ENCODE measurements at regions not wholly inside any gene's neighbourhood (a gene's known extent, or its start where the extent isn't known, plus 50 kb on each side); places are given as distances from the start of the nearest gene placed in this dataset.

DNA sequence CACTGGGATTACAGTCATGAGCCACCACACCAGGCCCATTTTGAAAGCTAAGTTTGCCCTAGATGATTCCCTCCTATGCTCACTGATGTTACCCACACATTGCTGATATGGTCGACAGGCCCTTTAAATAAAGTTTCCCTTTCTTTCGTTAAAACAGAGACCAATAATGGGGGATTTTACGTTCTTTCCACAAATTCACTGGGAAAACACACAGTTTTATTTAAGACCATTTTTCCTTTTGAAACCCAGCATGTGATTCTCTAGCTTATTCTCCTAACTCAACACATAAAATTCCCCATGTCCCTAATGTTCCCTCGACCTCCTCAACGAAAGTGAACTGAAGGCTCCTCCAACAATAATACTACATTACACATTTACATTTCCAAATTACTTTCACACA, 223.2 kb downstream of the ANAPC1 start:
- H3K27ac ChIP-seq (ENCODE audit: low read length): peak overlapping the region; percentile 68; the same call in 1 of the 2 replicates
- intact Hi-C loops (cut with micrococcal nuclease; ENCODE audit: unreplicated experiment): no loop called here
- CTCF ChIA-PET: no interaction called here

DNA sequence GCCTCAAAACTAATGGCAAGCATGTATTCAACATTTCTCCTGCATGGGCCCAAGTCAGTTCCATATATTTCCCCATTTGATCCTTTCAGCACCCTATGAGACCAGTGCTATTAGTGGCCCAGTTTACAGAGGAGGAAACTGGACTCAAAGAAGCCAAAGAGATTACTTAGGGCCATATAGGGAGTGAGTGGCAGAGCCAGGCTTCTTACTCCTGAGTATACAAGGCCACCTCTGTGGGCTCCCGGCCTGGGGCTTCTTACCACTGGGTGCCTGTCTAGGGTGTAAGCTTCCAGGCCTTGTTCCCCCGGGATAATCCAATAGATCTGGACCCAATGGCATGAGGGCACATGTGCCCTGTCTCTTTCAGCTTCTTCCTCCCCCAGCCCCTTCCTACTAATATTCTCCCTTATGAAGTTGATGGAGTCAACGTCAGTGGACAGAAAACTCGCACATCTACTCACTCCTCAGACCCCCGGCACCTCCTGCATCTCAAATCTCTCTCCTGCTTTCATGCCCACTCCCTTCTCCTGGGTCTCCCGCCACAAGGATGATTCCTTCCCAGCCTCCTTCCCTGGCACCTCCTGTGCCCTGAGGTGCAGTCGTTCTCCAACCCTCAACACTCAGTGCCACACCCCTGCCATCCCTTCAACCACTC, 222.6 kb downstream of the ANAPC1 start:
- Histone ChIP-seq H3K4me1 (ENCODE audit: control insufficient read depth, insufficient read depth, low read length) (peaks cover 22% of the 10 kb centered on the region), H3K9me3 (ENCODE audit: control insufficient read depth, insufficient read depth, low read depth, low read length) (no peaks in the 10 kb centered on the region), H3K27me3 (ENCODE audit: control insufficient read depth, insufficient read depth, low read length) (no peaks in the 10 kb centered on the region), H3K36me3 (ENCODE audit: control insufficient read depth, insufficient read depth, low read length) (no peaks in the 10 kb centered on the region), H3K4me3 (ENCODE audit: low read depth in 2 of 2, low read length in 2 of 2) (no peak overlapping the region), H3K27ac (ENCODE audit: low read length) (peak overlapping the region; percentile 68; the same call in 1 of the 2 replicates)
- CTCF ChIA-PET: no interaction called here
- BruUV-seq (replicated peaks): no TSS peak
- intact Hi-C loops (cut with micrococcal nuclease; ENCODE audit: unreplicated experiment) (no loop called here), in situ Hi-C loops (cut with HindIII; ENCODE audit: low pct_unique_long_range_greater_than_20kb, low sequenced_read_pairs) (no loop called here)
- POLR2A ChIA-PET: no interaction called here
- TF ChIP-seq TCF7L2 (IDR thresholded peaks at IDR 0.05; ENCODE audit: low read depth, low read length): no peak
- TF ChIP-seq SIN3A (IDR thresholded peaks at IDR 0.05; ENCODE audit: borderline replicate concordance, insufficient read depth, low read depth, low read length): no peak
- TF ChIP-seq, protein P1, sequence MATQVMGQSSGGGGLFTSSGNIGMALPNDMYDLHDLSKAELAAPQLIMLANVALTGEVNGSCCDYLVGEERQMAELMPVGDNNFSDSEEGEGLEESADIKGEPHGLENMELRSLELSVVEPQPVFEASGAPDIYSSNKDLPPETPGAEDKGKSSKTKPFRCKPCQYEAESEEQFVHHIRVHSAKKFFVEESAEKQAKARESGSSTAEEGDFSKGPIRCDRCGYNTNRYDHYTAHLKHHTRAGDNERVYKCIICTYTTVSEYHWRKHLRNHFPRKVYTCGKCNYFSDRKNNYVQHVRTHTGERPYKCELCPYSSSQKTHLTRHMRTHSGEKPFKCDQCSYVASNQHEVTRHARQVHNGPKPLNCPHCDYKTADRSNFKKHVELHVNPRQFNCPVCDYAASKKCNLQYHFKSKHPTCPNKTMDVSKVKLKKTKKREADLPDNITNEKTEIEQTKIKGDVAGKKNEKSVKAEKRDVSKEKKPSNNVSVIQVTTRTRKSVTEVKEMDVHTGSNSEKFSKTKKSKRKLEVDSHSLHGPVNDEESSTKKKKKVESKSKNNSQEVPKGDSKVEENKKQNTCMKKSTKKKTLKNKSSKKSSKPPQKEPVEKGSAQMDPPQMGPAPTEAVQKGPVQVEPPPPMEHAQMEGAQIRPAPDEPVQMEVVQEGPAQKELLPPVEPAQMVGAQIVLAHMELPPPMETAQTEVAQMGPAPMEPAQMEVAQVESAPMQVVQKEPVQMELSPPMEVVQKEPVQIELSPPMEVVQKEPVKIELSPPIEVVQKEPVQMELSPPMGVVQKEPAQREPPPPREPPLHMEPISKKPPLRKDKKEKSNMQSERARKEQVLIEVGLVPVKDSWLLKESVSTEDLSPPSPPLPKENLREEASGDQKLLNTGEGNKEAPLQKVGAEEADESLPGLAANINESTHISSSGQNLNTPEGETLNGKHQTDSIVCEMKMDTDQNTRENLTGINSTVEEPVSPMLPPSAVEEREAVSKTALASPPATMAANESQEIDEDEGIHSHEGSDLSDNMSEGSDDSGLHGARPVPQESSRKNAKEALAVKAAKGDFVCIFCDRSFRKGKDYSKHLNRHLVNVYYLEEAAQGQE (IDR thresholded peaks at IDR 0.05; ENCODE audit: insufficient read depth in 1 of 2, low read depth in 2 of 2, low read length in 1 of 2): no peak
- TF ChIP-seq, protein P2, sequence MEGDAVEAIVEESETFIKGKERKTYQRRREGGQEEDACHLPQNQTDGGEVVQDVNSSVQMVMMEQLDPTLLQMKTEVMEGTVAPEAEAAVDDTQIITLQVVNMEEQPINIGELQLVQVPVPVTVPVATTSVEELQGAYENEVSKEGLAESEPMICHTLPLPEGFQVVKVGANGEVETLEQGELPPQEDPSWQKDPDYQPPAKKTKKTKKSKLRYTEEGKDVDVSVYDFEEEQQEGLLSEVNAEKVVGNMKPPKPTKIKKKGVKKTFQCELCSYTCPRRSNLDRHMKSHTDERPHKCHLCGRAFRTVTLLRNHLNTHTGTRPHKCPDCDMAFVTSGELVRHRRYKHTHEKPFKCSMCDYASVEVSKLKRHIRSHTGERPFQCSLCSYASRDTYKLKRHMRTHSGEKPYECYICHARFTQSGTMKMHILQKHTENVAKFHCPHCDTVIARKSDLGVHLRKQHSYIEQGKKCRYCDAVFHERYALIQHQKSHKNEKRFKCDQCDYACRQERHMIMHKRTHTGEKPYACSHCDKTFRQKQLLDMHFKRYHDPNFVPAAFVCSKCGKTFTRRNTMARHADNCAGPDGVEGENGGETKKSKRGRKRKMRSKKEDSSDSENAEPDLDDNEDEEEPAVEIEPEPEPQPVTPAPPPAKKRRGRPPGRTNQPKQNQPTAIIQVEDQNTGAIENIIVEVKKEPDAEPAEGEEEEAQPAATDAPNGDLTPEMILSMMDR (IDR thresholded peaks at IDR 0.05): no peak
- TF ChIP-seq POLR2AphosphoS5 (IDR thresholded peaks at IDR 0.05; ENCODE audit: low read depth, low read length): no peak
- ATAC-seq (no peak), DNase-seq (ENCODE audit: low read depth, low spot score) (no peak)

More for the DNA sequence above, 223.2 kb downstream of the ANAPC1 start:
- DNase-seq (ENCODE audit: low read depth, low spot score) (no peak), ATAC-seq (no peak)
- in situ Hi-C loops (cut with HindIII; ENCODE audit: low pct_unique_long_range_greater_than_20kb, low sequenced_read_pairs): no loop called here
- Histone ChIP-seq H3K27me3 (ENCODE audit: control insufficient read depth, insufficient read depth, low read length) (no peaks in the 10 kb centered on the region), H3K4me1 (ENCODE audit: control insufficient read depth, insufficient read depth, low read length) (peaks cover 22% of the 10 kb centered on the region), H3K9me3 (ENCODE audit: control insufficient read depth, insufficient read depth, low read depth, low read length) (no peaks in the 10 kb centered on the region), H3K36me3 (ENCODE audit: control insufficient read depth, insufficient read depth, low read length) (no peaks in the 10 kb centered on the region), H3K4me3 (ENCODE audit: low read depth in 2 of 2, low read length in 2 of 2) (no peak overlapping the region)
- POLR2A ChIA-PET: no interaction called here
- no TSS peak for BruUV-seq (replicated peaks)
- TF ChIP-seq SIN3A (IDR thresholded peaks at IDR 0.05; ENCODE audit: borderline replicate concordance, insufficient read depth, low read depth, low read length) (no peak), TCF7L2 (IDR thresholded peaks at IDR 0.05; ENCODE audit: low read depth, low read length) (no peak), POLR2AphosphoS5 (IDR thresholded peaks at IDR 0.05; ENCODE audit: low read depth, low read length) (no peak)
- TF ChIP-seq, protein P1 (IDR thresholded peaks at IDR 0.05; ENCODE audit: insufficient read depth in 1 of 2, low read depth in 2 of 2, low read length in 1 of 2): no peak
- TF ChIP-seq, protein P2 (IDR thresholded peaks at IDR 0.05): no peak
